ENCODE measurements at regions not wholly inside any gene's neighbourhood (a gene's known extent, or its start where the extent isn't known, plus 50 kb on each side); places are given as distances from the start of the nearest gene placed in this dataset.
"Not testable (repeated sequence)": the region's sequence is repeated elsewhere in the genome, so short reads cannot be mapped to it uniquely, and the experiment has no call there.

DNA sequence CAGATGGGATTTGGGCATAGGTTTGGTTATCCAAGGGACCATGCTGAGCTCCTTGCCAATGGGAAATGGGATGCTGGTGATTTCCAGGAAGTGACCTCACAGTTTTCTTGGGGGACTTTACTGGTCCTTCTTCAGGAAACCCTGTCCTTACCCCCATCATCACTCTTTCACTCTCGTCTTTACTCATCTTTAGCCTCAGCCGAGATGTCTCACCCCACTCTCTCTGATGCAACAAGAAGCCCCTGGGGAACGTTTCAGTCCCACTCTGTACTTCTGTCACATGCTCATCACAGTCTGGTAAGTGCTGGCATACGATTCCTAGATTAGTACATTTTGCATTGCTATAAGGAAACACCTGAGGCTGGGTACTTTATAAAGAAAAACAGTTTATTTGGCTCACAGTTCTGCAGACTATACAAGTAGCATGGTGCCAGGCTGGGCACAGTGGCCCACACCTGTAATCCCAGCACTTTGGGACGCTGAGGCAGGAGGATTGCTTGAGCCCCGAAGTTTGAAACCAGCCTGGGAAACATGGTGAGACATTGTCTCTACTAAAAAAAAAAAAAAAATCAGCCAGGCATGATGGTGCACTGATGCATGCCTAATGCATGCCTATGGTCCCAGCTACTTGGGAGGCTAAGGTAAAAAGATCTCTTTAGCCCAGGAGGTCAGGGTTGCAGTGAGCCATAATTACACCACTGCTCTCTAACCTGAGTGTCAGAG, 63.5 kb upstream of the VKORC1L1 start:
- no peak for DNase-seq

GRCh38 chr7:65809982-65810288, 62.9 kb upstream of the VKORC1L1 start:
- no peak for DNase-seq

GRCh38 chr7:65812281-65812680, 60.6 kb upstream of the VKORC1L1 start:
- no peak for DNase-seq

GRCh38 chr7:65814556-65815167, 58.2 kb upstream of the VKORC1L1 start:
- not testable (repeated sequence) for DNase-seq

- DNase-seq, result no peak
These were observed 52.5 kb upstream of the VKORC1L1 start for GRCh38 chr7:65820287-65820950.
